ENCODE measurements at regions not wholly inside any gene's neighbourhood (a gene's known extent, or its start where the extent isn't known, plus 50 kb on each side); places are given as distances from the start of the nearest gene placed in this dataset.
"Not testable (repeated sequence)": the region's sequence is repeated elsewhere in the genome, so short reads cannot be mapped to it uniquely, and the experiment has no call there.

DNA sequence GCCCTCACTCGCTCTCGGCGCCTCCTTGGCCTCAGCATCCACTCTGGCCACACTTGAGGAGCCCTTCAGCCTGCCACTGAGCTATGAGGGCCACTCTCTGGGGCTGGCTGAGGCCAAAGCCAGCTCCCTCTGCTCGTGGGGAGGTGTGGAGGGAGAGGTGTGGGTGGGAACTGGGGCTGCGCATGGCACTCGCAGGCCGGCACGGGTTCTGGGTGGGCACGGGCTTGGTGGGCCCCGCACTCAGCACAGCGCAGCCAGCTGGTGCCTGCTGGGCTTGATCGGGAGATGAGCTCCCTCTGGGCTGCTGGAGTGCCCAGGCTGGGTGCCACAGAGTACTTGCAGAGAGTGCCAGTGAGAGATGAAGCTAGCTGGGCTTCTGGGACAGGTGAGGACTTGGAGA lies 875.5 kb downstream of the XPNPEP1 start:
- no peaks in the 10 kb centered on the region for H3K36me3 ChIP-seq
- no peak for TF ChIP-seq POLR2A (IDR thresholded peaks at IDR 0.05)
- TF ChIP-seq, protein P1, sequence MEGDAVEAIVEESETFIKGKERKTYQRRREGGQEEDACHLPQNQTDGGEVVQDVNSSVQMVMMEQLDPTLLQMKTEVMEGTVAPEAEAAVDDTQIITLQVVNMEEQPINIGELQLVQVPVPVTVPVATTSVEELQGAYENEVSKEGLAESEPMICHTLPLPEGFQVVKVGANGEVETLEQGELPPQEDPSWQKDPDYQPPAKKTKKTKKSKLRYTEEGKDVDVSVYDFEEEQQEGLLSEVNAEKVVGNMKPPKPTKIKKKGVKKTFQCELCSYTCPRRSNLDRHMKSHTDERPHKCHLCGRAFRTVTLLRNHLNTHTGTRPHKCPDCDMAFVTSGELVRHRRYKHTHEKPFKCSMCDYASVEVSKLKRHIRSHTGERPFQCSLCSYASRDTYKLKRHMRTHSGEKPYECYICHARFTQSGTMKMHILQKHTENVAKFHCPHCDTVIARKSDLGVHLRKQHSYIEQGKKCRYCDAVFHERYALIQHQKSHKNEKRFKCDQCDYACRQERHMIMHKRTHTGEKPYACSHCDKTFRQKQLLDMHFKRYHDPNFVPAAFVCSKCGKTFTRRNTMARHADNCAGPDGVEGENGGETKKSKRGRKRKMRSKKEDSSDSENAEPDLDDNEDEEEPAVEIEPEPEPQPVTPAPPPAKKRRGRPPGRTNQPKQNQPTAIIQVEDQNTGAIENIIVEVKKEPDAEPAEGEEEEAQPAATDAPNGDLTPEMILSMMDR (IDR thresholded peaks at IDR 0.05) = no peak
- H3K9me3 ChIP-seq = no peaks in the 10 kb centered on the region
- H3K27me3 ChIP-seq = no peaks in the 10 kb centered on the region
- DNase-seq = no peak
- intact Hi-C loops (cut with DNase I; ENCODE audit: low total_unique reads) = no loop called here
- H3K4me1 ChIP-seq = no peaks in the 10 kb centered on the region
- no peak overlapping the region for H3K27ac ChIP-seq
- no peak overlapping the region for H3K4me3 ChIP-seq

DNA sequence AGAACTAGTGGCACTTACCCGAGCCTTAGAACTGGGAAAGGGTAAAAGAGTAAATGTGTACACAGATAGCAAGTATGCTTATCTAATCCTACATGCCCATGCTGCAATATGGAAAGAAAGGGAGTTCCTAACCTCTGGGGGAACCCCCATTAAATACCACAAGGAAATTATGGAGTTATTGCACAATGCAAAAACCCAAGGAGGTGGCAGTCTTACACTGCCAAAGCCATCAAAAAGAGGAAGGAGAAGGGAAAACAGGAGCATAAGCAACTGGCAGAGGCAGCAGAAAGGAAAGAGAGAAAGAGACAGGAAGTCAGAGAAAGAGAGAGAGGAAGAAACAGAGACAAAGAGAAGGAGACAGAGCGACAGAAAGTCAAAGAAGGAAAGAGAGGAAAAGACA lies 876.9 kb downstream of the XPNPEP1 start:
- H3K9me3 ChIP-seq; H3K36me3 ChIP-seq; H3K4me1 ChIP-seq; H3K4me3 ChIP-seq; DNase-seq; H3K27ac ChIP-seq; H3K27me3 ChIP-seq; intact Hi-C loops (cut with DNase I; ENCODE audit: low total_unique reads): not testable (repeated sequence)

DNA sequence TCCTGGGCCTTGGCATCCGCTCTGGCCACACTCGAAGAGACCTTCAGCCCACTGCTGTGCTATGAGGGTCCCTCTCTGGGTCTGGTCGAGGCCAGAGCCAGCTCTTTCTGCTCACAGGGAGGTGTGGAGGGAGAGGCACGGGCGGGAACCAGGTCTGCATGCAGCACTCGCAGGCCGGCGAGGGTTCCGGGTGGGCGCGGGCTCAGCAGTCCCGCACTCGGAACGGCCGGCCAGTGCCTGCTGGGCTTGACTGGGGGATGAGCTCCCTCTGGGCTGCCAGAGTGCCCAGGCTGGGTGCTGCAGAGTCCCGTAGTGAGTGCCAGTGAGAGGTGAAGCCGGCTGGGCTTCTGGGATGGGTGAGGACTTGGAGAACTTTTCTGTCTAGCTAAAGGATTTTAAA lies 882.7 kb downstream of the XPNPEP1 start:
- H3K4me1 ChIP-seq = no peaks in the 10 kb centered on the region
- DNase-seq = no peak
- H3K27me3 ChIP-seq = no peaks in the 10 kb centered on the region
- intact Hi-C loops (cut with DNase I; ENCODE audit: low total_unique reads) = no loop called here
- H3K27ac ChIP-seq = no peak overlapping the region
- H3K36me3 ChIP-seq = no peaks in the 10 kb centered on the region
- H3K4me3 ChIP-seq = no peak overlapping the region
- H3K9me3 ChIP-seq = no peaks in the 10 kb centered on the region
- TF ChIP-seq, protein P1 (IDR thresholded peaks at IDR 0.05) = no peak
- no peak for TF ChIP-seq POLR2A (IDR thresholded peaks at IDR 0.05)

DNA sequence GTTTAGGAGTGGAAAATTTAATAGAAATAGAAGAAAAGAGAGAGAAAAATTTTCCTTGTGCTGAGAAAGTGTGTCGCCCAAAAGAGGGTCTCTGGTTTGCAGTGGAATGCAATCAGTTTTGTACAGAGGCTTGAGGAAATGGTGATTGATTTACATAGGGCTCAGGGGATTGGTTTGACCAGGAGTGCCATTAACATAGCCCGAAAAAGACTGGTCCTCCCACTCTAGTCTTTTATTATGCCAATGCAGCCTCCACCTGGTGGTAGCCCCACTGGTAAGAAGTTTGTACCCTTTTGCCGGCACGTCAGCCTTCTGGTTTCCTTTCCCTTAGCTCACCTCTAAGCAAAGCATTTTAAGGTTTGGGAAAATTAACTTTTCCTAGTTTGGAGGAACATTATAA lies 885.3 kb downstream of the XPNPEP1 start:
- no peaks in the 10 kb centered on the region for H3K27me3 ChIP-seq
- no peak for DNase-seq
- TF ChIP-seq, protein P1 (IDR thresholded peaks at IDR 0.05) = no peak
- TF ChIP-seq POLR2A (IDR thresholded peaks at IDR 0.05) = no peak
- intact Hi-C loops (cut with DNase I; ENCODE audit: low total_unique reads) = no loop called here
- no peak overlapping the region for H3K27ac ChIP-seq
- H3K9me3 ChIP-seq = no peaks in the 10 kb centered on the region
- H3K4me1 ChIP-seq = no peaks in the 10 kb centered on the region
- no peaks in the 10 kb centered on the region for H3K36me3 ChIP-seq
- no peak overlapping the region for H3K4me3 ChIP-seq

DNA sequence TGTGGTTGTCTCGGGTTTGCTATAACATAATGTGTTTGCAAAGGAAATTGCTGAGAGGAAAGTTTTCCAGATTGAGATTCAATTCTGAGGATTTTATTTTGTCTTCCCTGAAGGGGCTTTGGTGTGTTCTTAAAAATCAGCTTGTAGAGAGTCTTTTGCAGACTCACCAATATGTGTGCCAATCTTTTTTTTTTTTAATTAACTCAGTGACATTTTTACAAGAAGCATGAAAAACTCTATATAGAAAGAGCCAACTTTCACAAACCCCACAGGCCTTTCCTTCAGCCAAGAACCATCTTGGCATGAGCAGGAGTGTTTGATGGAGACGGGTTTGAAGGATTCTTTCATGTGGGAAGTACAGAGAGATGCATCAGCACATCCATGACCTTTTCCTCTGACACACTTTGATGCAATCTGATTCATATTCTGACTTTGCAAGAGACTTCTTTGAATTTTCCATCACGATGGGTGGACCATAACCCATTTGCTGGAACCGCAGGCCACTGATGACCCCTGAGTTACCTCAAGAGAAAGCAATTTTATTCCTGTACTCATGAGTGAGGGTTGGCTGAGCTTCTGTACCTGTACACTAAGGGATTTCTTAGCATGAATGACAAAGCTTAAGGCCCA lies 892.6 kb downstream of the XPNPEP1 start:
- DNase-seq = no peak
- intact Hi-C loops (cut with DNase I; ENCODE audit: low total_unique reads) = no loop called here
- Histone ChIP-seq H3K27ac (no peak overlapping the region), H3K9me3 (no peaks in the 10 kb centered on the region), H3K4me1 (no peaks in the 10 kb centered on the region), H3K27me3 (no peaks in the 10 kb centered on the region), H3K4me3 (no peak overlapping the region), H3K36me3 (no peaks in the 10 kb centered on the region)
- TF ChIP-seq POLR2A (IDR thresholded peaks at IDR 0.05) = no peak
- TF ChIP-seq, protein P1 (IDR thresholded peaks at IDR 0.05) = no peak

DNA sequence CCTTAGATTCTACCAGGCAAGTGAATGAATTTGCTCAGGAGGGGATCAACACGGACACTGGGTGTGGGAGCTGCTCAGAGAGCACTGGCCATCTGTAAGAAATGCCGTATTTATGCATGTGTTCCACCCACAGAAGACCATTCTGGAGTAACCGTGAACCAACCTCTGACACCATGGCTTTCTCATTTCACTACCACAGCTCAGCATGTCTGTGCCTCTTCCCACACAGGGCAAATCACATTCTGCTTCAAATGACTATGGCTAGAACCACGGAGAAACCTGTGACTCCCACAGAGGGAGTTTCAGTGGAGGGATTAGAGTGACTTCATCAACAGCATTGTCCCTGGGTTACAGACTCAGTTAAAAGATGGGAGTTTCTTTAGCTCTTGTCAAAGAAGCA lies 893.4 kb downstream of the XPNPEP1 start:
- TF ChIP-seq, protein P1 (IDR thresholded peaks at IDR 0.05) = no peak
- TF ChIP-seq POLR2A (IDR thresholded peaks at IDR 0.05) = no peak
- H3K36me3 ChIP-seq = no peaks in the 10 kb centered on the region
- no peak for DNase-seq
- intact Hi-C loops (cut with DNase I; ENCODE audit: low total_unique reads) = no loop called here
- no peak overlapping the region for H3K4me3 ChIP-seq
- H3K4me1 ChIP-seq = no peaks in the 10 kb centered on the region
- H3K27me3 ChIP-seq = no peaks in the 10 kb centered on the region
- H3K27ac ChIP-seq = no peak overlapping the region
- H3K9me3 ChIP-seq = no peaks in the 10 kb centered on the region

Data from uterus (tissue), 3 donors.